Left ventricle myocardium inferior (tissue), 1 donor: ENCODE measurements at regions not wholly inside any gene's neighbourhood (a gene's known extent, or its start where the extent isn't known, plus 50 kb on each side); places are given as distances from the start of the nearest gene placed in this dataset.

Experiments
- DNase-seq: peaks from one replicate; pipeline ENCODE4 v3.0.0-alpha.2; 2020
- H3K27ac ChIP-seq: fragments of 200-600 bp; replicated peaks from 2 replicates; pipeline ENCODE4 v1.8.0; 2021
- H3K27me3 ChIP-seq: fragments of 200-600 bp; 2 replicates; pipeline ENCODE4 v1.8.0; 2021; ENCODE audit warnings: low read depth
- H3K36me3 ChIP-seq: fragments of 200-600 bp; 2 replicates; pipeline ENCODE4 v1.8.0; 2021
- H3K4me1 ChIP-seq: fragments of 200-600 bp; 2 replicates; pipeline ENCODE4 v1.8.0; 2021
- H3K4me3 ChIP-seq: fragments of 200-600 bp; 2 replicates; pipeline ENCODE4 v1.8.0; 2021; ENCODE audit warnings: mild to moderate bottlenecking, moderate library complexity
- H3K9me3 ChIP-seq: fragments of 200-600 bp; replicated peaks from 2 replicates; pipeline ENCODE4 v1.8.0; 2021
- intact Hi-C: fragments of 100-400 bp; cut with micrococcal nuclease; formaldehyde crosslinking; loops from one replicate; pipeline ENCODE4 v1.11.0; 2022
- TF ChIP-seq, protein P1 (sequence below): fragments of 200-600 bp; IDR thresholded peaks from 2 replicates; pipeline ENCODE4 v1.8.0; 2021; ENCODE audit warnings: antibody characterized with exemption, mild to moderate bottlenecking, borderline replicate concordance
- donor health status: DM: no; HTN: yes; CAD: no; lungs with severe emphysema.

DNA sequence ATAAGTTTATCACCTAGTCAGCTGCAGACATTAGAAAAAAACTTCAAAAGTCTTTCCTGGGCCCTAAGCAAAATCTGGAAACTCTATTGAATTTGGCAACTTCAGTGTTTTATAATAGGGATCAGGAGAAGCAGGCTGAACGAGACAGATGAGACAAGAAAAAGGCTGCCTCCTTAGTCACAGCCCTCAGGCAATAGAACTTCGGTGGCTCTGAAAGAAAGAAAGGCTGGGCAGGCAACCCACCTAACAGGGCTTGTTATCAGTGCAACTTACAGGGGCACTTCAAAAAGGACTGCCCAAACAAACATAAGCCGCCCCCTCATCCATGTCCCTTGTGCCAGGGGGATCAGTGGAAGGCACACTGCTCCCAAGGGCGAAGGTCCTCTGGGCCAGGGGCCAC is 657.9 kb upstream of the HS3ST5 start:
- Histone ChIP-seq H3K36me3 (no peaks in the 10 kb centered on the region), H3K27me3 (no peaks in the 10 kb centered on the region)
- TF ChIP-seq, protein P1, sequence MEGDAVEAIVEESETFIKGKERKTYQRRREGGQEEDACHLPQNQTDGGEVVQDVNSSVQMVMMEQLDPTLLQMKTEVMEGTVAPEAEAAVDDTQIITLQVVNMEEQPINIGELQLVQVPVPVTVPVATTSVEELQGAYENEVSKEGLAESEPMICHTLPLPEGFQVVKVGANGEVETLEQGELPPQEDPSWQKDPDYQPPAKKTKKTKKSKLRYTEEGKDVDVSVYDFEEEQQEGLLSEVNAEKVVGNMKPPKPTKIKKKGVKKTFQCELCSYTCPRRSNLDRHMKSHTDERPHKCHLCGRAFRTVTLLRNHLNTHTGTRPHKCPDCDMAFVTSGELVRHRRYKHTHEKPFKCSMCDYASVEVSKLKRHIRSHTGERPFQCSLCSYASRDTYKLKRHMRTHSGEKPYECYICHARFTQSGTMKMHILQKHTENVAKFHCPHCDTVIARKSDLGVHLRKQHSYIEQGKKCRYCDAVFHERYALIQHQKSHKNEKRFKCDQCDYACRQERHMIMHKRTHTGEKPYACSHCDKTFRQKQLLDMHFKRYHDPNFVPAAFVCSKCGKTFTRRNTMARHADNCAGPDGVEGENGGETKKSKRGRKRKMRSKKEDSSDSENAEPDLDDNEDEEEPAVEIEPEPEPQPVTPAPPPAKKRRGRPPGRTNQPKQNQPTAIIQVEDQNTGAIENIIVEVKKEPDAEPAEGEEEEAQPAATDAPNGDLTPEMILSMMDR: no peak

DNA sequence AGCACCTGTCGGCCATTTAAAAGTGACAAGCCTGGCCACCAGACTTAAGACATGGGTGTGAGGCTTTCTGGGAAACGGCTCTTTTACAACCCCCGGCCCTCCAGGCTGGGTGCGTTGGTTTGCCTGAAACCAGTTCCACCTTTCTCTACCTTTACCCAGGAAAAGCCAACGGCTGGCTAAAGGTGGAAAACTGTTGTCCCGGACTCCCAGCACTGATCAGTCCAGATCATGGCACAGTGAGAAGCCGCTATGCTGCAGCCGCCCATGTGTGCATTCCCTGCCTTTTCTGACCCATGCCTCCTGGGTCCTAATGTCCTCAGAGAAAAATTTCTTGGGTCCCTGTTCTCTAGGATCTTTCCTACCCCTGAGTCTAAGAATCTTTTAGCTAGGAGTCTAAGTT is 655.7 kb upstream of the HS3ST5 start:
- Histone ChIP-seq H3K27me3 (no peaks in the 10 kb centered on the region), H3K9me3 (no peaks in the 10 kb centered on the region), H3K4me1 (no peaks in the 10 kb centered on the region), H3K4me3 (no peak overlapping the region), H3K27ac (no peak overlapping the region), H3K36me3 (no peaks in the 10 kb centered on the region)
- intact Hi-C loops: no loop called here
- DNase-seq: no peak
- TF ChIP-seq, protein P1: no peak

More for the DNA sequence above, 657.9 kb upstream of the HS3ST5 start:
- no peak for DNase-seq
- intact Hi-C loops: no loop called here
- no peaks in the 10 kb centered on the region for H3K9me3 ChIP-seq
- H3K27ac ChIP-seq: no peak overlapping the region
- no peaks in the 10 kb centered on the region for H3K4me1 ChIP-seq
- H3K4me3 ChIP-seq: no peak overlapping the region

DNA sequence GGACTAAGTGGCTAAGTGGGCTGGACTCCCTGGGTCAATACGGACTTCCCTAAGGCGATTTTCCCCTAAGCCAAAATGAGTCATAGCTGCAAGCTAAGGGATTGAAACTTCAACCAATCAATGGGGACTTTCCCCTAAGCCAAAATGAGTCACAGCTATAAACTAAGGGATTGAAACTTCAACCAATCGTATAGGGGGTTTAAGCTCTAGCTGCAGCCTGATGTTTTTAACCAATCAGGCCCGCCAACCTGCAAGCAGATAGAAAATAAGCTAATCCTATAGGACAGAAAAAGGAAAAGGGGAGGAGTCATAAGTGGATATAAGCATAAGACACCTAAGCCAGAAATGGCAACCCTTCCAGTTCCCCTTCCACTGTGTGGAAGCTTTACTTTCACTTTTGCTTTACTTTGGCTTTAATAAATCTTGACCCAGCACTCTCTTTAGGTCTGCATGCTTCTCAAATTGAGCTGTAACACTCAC is 655.0 kb upstream of the HS3ST5 start:
- Histone ChIP-seq H3K36me3 (no peaks in the 10 kb centered on the region), H3K9me3 (no peaks in the 10 kb centered on the region), H3K4me3 (no peak overlapping the region), H3K27ac (no peak overlapping the region), H3K27me3 (no peaks in the 10 kb centered on the region), H3K4me1 (no peaks in the 10 kb centered on the region)
- TF ChIP-seq, protein P1: no peak
- DNase-seq: no peak
- intact Hi-C loops: no loop called here

DNA sequence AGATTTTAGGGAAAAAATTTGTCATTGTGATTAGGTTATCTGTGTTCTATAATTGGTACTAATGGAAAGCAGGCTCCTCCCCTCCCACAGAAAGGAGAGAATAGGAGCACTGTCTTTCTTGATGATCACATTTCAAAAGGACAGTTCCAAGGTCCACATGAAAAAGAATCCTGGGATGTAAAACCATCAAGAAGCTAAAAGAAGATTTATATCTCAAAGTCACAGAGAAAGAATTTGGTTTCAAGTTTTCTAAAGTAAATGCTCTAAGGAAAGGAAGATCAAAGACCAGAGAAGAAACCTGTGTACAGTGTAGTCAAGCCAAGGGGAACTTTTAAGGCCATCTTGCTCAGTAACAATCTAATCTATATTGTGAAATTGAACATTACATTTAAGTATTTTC is 652.7 kb upstream of the HS3ST5 start:
- no peaks in the 10 kb centered on the region for H3K9me3 ChIP-seq
- no peak overlapping the region for H3K27ac ChIP-seq
- no peak for DNase-seq
- TF ChIP-seq, protein P1: no peak
- no peak overlapping the region for H3K4me3 ChIP-seq
- H3K4me1 ChIP-seq: no peaks in the 10 kb centered on the region
- H3K36me3 ChIP-seq: no peaks in the 10 kb centered on the region
- no peaks in the 10 kb centered on the region for H3K27me3 ChIP-seq
- intact Hi-C loops: no loop called here

DNA sequence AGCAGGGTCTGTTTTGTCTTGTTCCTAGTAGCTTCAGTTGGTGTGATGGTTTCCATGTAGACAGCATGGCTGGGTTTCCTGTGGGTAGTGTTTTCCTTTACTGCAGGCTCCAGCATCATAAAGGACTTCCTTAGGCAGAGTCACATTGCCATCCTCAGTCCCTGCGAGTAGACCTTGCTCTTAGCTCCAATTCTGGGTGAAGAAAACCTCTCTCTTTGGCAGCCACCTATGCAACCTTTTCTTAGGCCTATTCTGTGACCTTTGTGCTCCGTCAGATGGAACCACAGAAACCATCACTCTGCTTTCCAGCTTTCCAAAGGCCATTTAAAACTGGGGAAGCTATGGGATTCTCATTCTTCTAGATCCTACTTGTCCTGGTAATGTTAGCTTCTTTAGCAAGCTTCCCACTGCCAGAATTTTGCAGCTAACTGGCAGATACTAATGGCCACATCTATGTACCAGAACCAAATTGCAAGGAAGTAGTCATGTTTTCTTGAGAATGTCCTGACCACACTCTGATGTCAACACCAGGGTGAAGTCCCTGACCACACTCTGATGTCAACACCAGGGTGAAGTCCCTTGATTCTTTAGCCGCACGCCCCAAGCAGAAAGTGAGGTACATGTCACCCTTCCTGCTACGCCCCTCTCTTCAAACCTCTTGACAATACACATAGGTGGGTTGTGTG is 646.6 kb upstream of the HS3ST5 start:
- intact Hi-C loops: no loop called here
- Histone ChIP-seq H3K27ac (no peak overlapping the region), H3K27me3 (no peaks in the 10 kb centered on the region), H3K9me3 (no peaks in the 10 kb centered on the region), H3K4me3 (no peak overlapping the region), H3K4me1 (no peaks in the 10 kb centered on the region), H3K36me3 (no peaks in the 10 kb centered on the region)
- TF ChIP-seq, protein P1: no peak
- DNase-seq: no peak
